DOHH2 (cell line): ENCODE measurements at regions not wholly inside any gene's neighbourhood (a gene's known extent, or its start where the extent isn't known, plus 50 kb on each side); places are given as distances from the start of the nearest gene placed in this dataset.

Source experiments
- CTCF ChIP-seq: fragments of 200-600 bp; sonication (generic); IDR thresholded peaks from one replicate; pipeline ENCODE4 v1.5.1; 2014; ENCODE audit warnings: antibody characterized with exemption, mild to moderate bottlenecking, low read depth, low read length; ENCODE audit not compliant: poor library complexity, severe bottlenecking
- EZH2phosphoT487 ChIP-seq: fragments of 200-600 bp; sonication (generic); IDR thresholded peaks from 2 replicates; pipeline ENCODE4 v1.6.1; 2017; ENCODE audit warnings: borderline replicate concordance, mild to moderate bottlenecking, antibody characterized with exemption, low read length, moderate library complexity, mixed read lengths

GRCh38 chr10:57706576-57707299 is 561.0 kb downstream of the IPMK start:
- TF ChIP-seq CTCF (no peak), EZH2phosphoT487 (no peak)
